Bronchial epithelial cell (primary cell): ENCODE measurements at regions not wholly inside any gene's neighbourhood (a gene's known extent, or its start where the extent isn't known, plus 50 kb on each side); places are given as distances from the start of the nearest gene placed in this dataset.

Experiments used
- DNase-seq: peaks from one replicate; pipeline ENCODE4 v3.0.0-alpha.2; 2010; ENCODE audit warnings: low read depth
- FAIRE-seq: peaks from 2 replicates; lab custom pipeline; 2011; peaks lifted over from hg19 to GRCh38; lab: Jason Lieb, UNC
- H3K27me3 ChIP-seq: 2 replicates; pipeline ENCODE4 v1.5.1; 2011; ENCODE audit warnings: low read length; ENCODE audit not compliant: control insufficient read depth, insufficient read depth
- H3K36me3 ChIP-seq: 2 replicates; pipeline ENCODE4 v1.5.1; 2011; ENCODE audit warnings: low read length; ENCODE audit not compliant: control insufficient read depth, insufficient read depth
- H3K4me3 ChIP-seq: 2 replicates; pipeline ENCODE4 v1.5.1; 2011; ENCODE audit warnings: mild to moderate bottlenecking, low read depth, low read length, control low read depth
- CTCF ChIP-seq: IDR thresholded peaks from 2 replicates; pipeline ENCODE4 v1.5.1; 2011; ENCODE audit warnings: mild to moderate bottlenecking, moderate library complexity, low read length, control low read depth, inconsistent platforms; ENCODE audit not compliant: insufficient read depth, severe bottlenecking

- no peak for TF ChIP-seq CTCF
- Histone ChIP-seq H3K27me3 (no peaks in the 10 kb centered on the region), H3K36me3 (no peaks in the 10 kb centered on the region), H3K4me3 (no peak overlapping the region)
- no peak for DNase-seq
- no peak for FAIRE-seq
Measured at GRCh38 chr4:133584714-133585113, 435.6 kb downstream of the PCDH10 start.

GRCh38 chr4:133581996-133582619 lies 433.0 kb downstream of the PCDH10 start:
- no peaks in the 10 kb centered on the region for H3K27me3 ChIP-seq
- DNase-seq (no peak), FAIRE-seq (no peak)
- TF ChIP-seq CTCF, result no peak
- no peaks in the 10 kb centered on the region for H3K36me3 ChIP-seq
- H3K4me3 ChIP-seq, result no peak overlapping the region

- TF ChIP-seq CTCF, result no peak
- DNase-seq (no peak), FAIRE-seq (no peak)
- Histone ChIP-seq H3K4me3 (no peak overlapping the region), H3K27me3 (no peaks in the 10 kb centered on the region), H3K36me3 (no peaks in the 10 kb centered on the region)
Measured at GRCh38 chr4:133574248-133574647, 425.2 kb downstream of the PCDH10 start.

GRCh38 chr4:133565379-133565778 lies 416.3 kb downstream of the PCDH10 start:
- FAIRE-seq, result no peak
- no peak for TF ChIP-seq CTCF
- DNase-seq, result peak; percentile 3
- H3K4me3 ChIP-seq, result no peak overlapping the region
- H3K27me3 ChIP-seq, result no peaks in the 10 kb centered on the region
- H3K36me3 ChIP-seq, result no peaks in the 10 kb centered on the region

GRCh38 chr4:133559987-133560386 lies 410.9 kb downstream of the PCDH10 start:
- no peak for FAIRE-seq
- H3K36me3 ChIP-seq, result no peaks in the 10 kb centered on the region

More at GRCh38 chr4:133559987-133560386, 410.9 kb downstream of the PCDH10 start:
- Histone ChIP-seq H3K4me3 (no peak overlapping the region), H3K27me3 (no peaks in the 10 kb centered on the region)
- no peak for DNase-seq
- no peak for TF ChIP-seq CTCF
